Esophagus squamous epithelium (tissue), 5 donors: ENCODE measurements at regions not wholly inside any gene's neighbourhood (a gene's known extent, or its start where the extent isn't known, plus 50 kb on each side); places are given as distances from the start of the nearest gene placed in this dataset.

Experiments used
- DNase-seq: peaks from one replicate; lab custom pipeline; 2025; lab: John Stamatoyannopoulos, UW
- H3K27ac ChIP-seq, 4 donors: fragments of 200-600 bp; sonication (generic); one replicate each; pipeline ENCODE4 v1.5.1; 2016 to 2019; ENCODE audit warnings: mild to moderate bottlenecking in 1 of 4
- H3K27me3 ChIP-seq, 4 donors: fragments of 200-600 bp; sonication (generic); 1 replicate in 3 of 4; 2 replicates in 1 of 4; pipeline versions ENCODE4 v1.5.1 to v1.6.0; 2017 to 2021; ENCODE audit warnings: antibody characterized with exemption in 1 of 4
- H3K36me3 ChIP-seq, 3 donors: fragments of 200-600 bp; sonication (generic); one replicate each; pipeline ENCODE4 v1.5.1; 2016 to 2019
- H3K4me1 ChIP-seq, 3 donors: fragments of 200-600 bp; sonication (generic); one replicate each; pipeline ENCODE4 v1.5.1; 2017 to 2019
- H3K4me3 ChIP-seq, 4 donors: fragments of 200-600 bp; sonication (generic); 1 replicate in 3 of 4; 2 replicates in 1 of 4; pipeline ENCODE4 v1.5.1; 2016 to 2019; ENCODE audit warnings: mild to moderate bottlenecking in 2 of 4, moderate library complexity in 1 of 4
- H3K9me3 ChIP-seq, 3 donors: fragments of 200-600 bp; sonication (generic); one replicate each; pipeline ENCODE4 v1.5.1; 2016 to 2019
- CTCF ChIP-seq, 6 experiments: fragments of 450-650 bp in 4 of 6; fragments of 200-600 bp in 2 of 6; sonication (generic) in 2 of 6; IDR thresholded peaks; one replicate each; pipeline ENCODE4 v1.5.1; 2016 to 2019; ENCODE audit warnings: antibody characterized with exemption in 6 of 6, mild to moderate bottlenecking in 4 of 6, moderate library complexity in 4 of 6
- POLR2A ChIP-seq, 4 donors: fragments of 450-650 bp; IDR thresholded peaks; one replicate each; pipeline ENCODE4 v1.6.1; 2017; ENCODE audit warnings: antibody characterized with exemption in 4 of 4, mild to moderate bottlenecking in 4 of 4, moderate library complexity in 3 of 4
- WGBS, 2 donors: methylation state at CpG; one replicate each; pipeline ENCODE4 v1.1.5; 2018; 5-methylcytosine and 5-hydroxymethylcytosine counted together
- intact Hi-C: fragments of 100-400 bp; cut with DNase I; formaldehyde crosslinking; loops from one replicate; pipeline ENCODE4 v1.15.0; 2022
- donor health status: DM: yes; HTN: yes; CAD: no.

DNA sequence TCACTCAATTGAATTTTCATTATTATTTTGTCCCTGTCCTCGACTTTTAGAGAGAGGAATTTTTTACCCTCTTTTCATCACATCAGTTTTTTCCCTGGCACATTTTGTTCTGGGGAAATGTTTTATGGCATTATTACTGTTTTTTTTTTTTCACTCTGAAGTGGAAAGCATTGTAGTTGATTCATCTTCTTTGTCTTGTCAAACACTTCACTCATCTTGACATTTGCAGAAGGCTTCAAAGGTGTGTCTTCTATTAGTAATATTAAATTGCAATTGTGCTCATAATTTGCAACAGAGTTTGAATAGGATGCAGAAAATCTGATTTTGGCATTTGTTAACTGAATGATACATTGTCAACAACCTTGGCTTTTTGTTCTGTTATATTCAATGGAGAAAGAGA is 545.4 kb upstream of the ARX start:
- no peak overlapping the region for H3K27ac ChIP-seq
- H3K27me3 ChIP-seq, result no peaks in the 10 kb centered on the region
- WGBS, 2 donors, result 14 to 25% methylated on average over 1 of the region's 1 CpG
- H3K4me1 ChIP-seq, result no peaks in the 10 kb centered on the region
- H3K9me3 ChIP-seq, result no peaks in the 10 kb centered on the region
- intact Hi-C loops, result no loop called here
- no peak for DNase-seq
- no peak for TF ChIP-seq CTCF (IDR thresholded peaks at IDR 0.05)
- TF ChIP-seq POLR2A (IDR thresholded peaks at IDR 0.05), result no peak
- no peak overlapping the region for H3K4me3 ChIP-seq
- no peaks in the 10 kb centered on the region for H3K36me3 ChIP-seq

DNA sequence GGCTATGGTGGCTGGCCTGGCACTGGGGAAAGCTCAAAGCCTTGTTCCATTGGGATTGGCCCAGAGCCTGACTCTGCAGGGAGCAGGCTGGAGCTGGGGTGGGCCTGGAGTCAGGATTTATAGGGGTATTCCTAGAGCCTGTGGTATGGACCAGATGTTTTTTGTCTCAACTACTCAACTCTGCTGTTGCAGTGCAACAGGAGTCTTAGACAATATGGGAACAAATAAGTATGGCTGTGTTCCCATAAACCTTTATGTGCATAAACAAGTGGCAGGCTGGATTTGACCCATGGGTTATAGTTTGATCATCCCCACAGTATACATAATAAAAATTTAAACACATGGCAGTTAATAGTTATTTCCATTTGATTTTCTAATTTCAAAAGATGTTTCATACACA is 557.9 kb upstream of the ARX start:
- no peak overlapping the region for H3K27ac ChIP-seq
- TF ChIP-seq CTCF (IDR thresholded peaks at IDR 0.05) (no peak), POLR2A (IDR thresholded peaks at IDR 0.05) (no peak)
- no peak for DNase-seq
- H3K27me3 ChIP-seq, result no peaks in the 10 kb centered on the region
- no peaks in the 10 kb centered on the region for H3K36me3 ChIP-seq
- intact Hi-C loops, result no loop called here
- H3K9me3 ChIP-seq, result no peaks in the 10 kb centered on the region
- no peaks in the 10 kb centered on the region for H3K4me1 ChIP-seq
- no peak overlapping the region for H3K4me3 ChIP-seq

- no peak for TF ChIP-seq POLR2A (IDR thresholded peaks at IDR 0.05)
- no peak for TF ChIP-seq CTCF (IDR thresholded peaks at IDR 0.05)
- no peak overlapping the region for H3K27ac ChIP-seq
- H3K9me3 ChIP-seq, result no peaks in the 10 kb centered on the region
- intact Hi-C loops, result no loop called here
- no peak for DNase-seq
- no peak overlapping the region for H3K4me3 ChIP-seq
- H3K4me1 ChIP-seq, result no peaks in the 10 kb centered on the region
- 33 to 50% methylated on average over 2 of the region's 2 CpGs for WGBS, 2 donors
- no peaks in the 10 kb centered on the region for H3K36me3 ChIP-seq
- H3K27me3 ChIP-seq, result no peaks in the 10 kb centered on the region
Measured at GRCh38 chrX:25596921-25597320, 541.2 kb upstream of the MAGEB18 start.

DNA sequence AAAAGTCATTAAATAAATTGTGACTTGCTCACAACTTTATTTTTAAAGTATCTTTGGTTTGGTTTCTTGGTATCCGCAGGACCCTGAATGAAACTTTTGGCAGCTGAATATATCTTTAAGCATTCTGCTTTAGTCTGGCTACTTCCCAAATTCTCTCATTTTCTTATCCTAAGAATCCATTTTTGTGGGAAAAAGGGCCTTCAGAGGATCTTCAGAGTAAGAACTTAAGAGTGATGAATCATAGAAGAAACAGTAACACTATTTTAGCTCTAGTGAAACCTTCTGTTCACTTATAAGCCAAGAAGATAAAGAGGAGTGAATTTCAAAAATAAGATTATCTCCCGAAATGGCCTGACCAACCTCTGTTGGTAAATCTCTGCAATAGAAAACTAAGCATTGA is 540.6 kb upstream of the MAGEB18 start:
- TF ChIP-seq CTCF (IDR thresholded peaks at IDR 0.05) (no peak), POLR2A (IDR thresholded peaks at IDR 0.05) (no peak)
- H3K27ac ChIP-seq, result no peak overlapping the region
- H3K36me3 ChIP-seq, result no peaks in the 10 kb centered on the region
- WGBS, 2 donors, result 80 to 81% methylated on average over 2 of the region's 2 CpGs
- H3K9me3 ChIP-seq, result no peaks in the 10 kb centered on the region
- intact Hi-C loops, result no loop called here
- no peaks in the 10 kb centered on the region for H3K4me1 ChIP-seq
- H3K4me3 ChIP-seq, result no peak overlapping the region
- DNase-seq, result no peak
- H3K27me3 ChIP-seq, result no peaks in the 10 kb centered on the region

DNA sequence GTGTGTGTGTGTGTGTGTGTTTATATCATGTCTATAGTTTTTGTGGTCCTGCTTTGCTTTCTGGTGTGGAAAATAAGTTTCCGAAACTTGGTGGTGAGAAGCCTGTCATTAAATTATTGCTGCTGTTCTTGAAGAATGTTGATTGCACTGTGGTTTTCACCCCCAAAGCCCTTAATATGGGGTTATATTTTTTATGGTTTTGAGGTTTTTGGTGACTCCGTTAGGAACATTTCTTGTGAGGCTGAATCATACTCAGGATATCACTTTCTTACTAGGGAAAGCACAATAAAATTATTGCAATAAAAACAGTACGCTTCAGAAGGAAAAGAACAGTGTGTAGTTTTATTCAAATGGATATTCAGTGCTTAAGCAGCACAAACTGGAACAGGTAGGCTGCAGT is 539.1 kb upstream of the MAGEB18 start:
- Histone ChIP-seq H3K27ac (no peak overlapping the region), H3K27me3 (no peaks in the 10 kb centered on the region), H3K9me3 (no peaks in the 10 kb centered on the region), H3K4me1 (no peaks in the 10 kb centered on the region), H3K36me3 (no peaks in the 10 kb centered on the region), H3K4me3 (no peak overlapping the region)
- 60 to 74% methylated on average over 2 to 3 of the region's 3 CpGs for WGBS, 2 donors
- no peak for TF ChIP-seq CTCF (IDR thresholded peaks at IDR 0.05)
- TF ChIP-seq POLR2A (IDR thresholded peaks at IDR 0.05), result no peak
- intact Hi-C loops, result no loop called here
- DNase-seq, result no peak
